Caco-2 (cell line): ENCODE measurements at regions not wholly inside any gene's neighbourhood (a gene's known extent, or its start where the extent isn't known, plus 50 kb on each side); places are given as distances from the start of the nearest gene placed in this dataset.

Experiments
- BruUV-seq: library from RNA; stranded (reverse); fragments of 400-500 nt; replicated peaks from 2 replicates; lab custom pipeline; 2021; lab: Mats Ljungman, UMichigan
- CTCF ChIA-PET: fragments of 300-600 bp; sonication (Branson Sonifier 250); formaldehyde crosslinking; loops from one replicate; lab custom pipeline; 2022; ENCODE audit warnings: antibody characterized with exemption; lab: Charles Lee
- POLR2A ChIA-PET: fragments of 300-600 bp; sonication (Branson Sonifier 250); formaldehyde crosslinking; loops from one replicate; lab custom pipeline; 2022; ENCODE audit warnings: antibody characterized with exemption; lab: Charles Lee
- DNase-seq, 2 experiments: peaks; one replicate each; pipeline versions ENCODE4 v3.0.0 to v3.0.0-alpha.2; 2020 to 2022
- H3K27me3 ChIP-seq: replicated peaks from 2 replicates; pipeline ENCODE4 v1.6.0; 2011; ENCODE audit warnings: low read length; ENCODE audit not compliant: control insufficient read depth, insufficient read depth
- H3K36me3 ChIP-seq: 2 replicates; pipeline ENCODE4 v1.5.1; 2011; ENCODE audit warnings: low read length; ENCODE audit not compliant: control insufficient read depth, insufficient read depth
- H3K4me1 ChIP-seq: fragments of 250-450 bp; sonication (Bioruptor Pico); 2 replicates; pipeline ENCODE4 v1.5.1; 2020; ENCODE audit warnings: mild to moderate bottlenecking
- H3K4me3 ChIP-seq: 2 replicates; pipeline ENCODE4 v1.5.1; 2011; ENCODE audit warnings: low read depth, mild to moderate bottlenecking, control low read depth, low read length
- H3K9me3 ChIP-seq: fragments of 250-450 bp; sonication (Bioruptor Pico); 2 replicates; pipeline ENCODE4 v1.5.1; 2020; ENCODE audit warnings: mild to moderate bottlenecking, moderate library complexity
- H3K27ac Mint-ChIP-seq: one replicate; pipeline ENCODE4 v1.8.0; 2022; ENCODE audit warnings: mixed read lengths; ENCODE audit not compliant: unreplicated experiment
- H3K27me3 Mint-ChIP-seq: one replicate; pipeline ENCODE4 v1.8.0; 2022; ENCODE audit warnings: mixed read lengths; ENCODE audit not compliant: insufficient read depth, unreplicated experiment
- H3K36me3 Mint-ChIP-seq: one replicate; pipeline ENCODE4 v1.8.0; 2022; ENCODE audit warnings: mild to moderate bottlenecking, mixed read lengths; ENCODE audit not compliant: insufficient read depth, unreplicated experiment
- H3K4me1 Mint-ChIP-seq: one replicate; pipeline ENCODE4 v1.8.0; 2022; ENCODE audit warnings: low read depth, mixed read lengths; ENCODE audit not compliant: unreplicated experiment
- H3K4me3 Mint-ChIP-seq: one replicate; pipeline ENCODE4 v1.8.0; 2022; ENCODE audit warnings: mild to moderate bottlenecking, moderate library complexity, mixed read lengths; ENCODE audit not compliant: unreplicated experiment
- H3K9me3 Mint-ChIP-seq: one replicate; pipeline ENCODE4 v1.8.0; 2022; ENCODE audit warnings: mixed read lengths; ENCODE audit not compliant: unreplicated experiment
- intact Hi-C: fragments of 100-400 bp; cut with micrococcal nuclease; formaldehyde crosslinking; loops from one replicate; pipeline ENCODE4 v1.10.0; 2022; ENCODE audit not compliant: unreplicated experiment
- TF ChIP-seq, protein P1 (sequence below), 2 experiments: fragments of 200-600 bp in 1 of 2; IDR thresholded peaks; 1 replicate in 1 of 2; 2 replicates in 1 of 2; pipeline versions ENCODE4 v1.5.1 to v1.8.0; 2011 to 2022; ENCODE audit warnings: antibody characterized with exemption in 1 of 2, control low read depth in 1 of 2, inconsistent platforms in 1 of 2, low read depth in 1 of 2, low read length in 1 of 2, mild to moderate bottlenecking in 1 of 2, moderate library complexity in 1 of 2; ENCODE audit not compliant: insufficient read depth in 1 of 2, severe bottlenecking in 1 of 2, unreplicated experiment in 1 of 2

GRCh38 chr7:33714208-33714607 lies 191.1 kb upstream of the BMPER start:
- Mint-ChIP-seq H3K9me3 (no peaks in the 10 kb centered on the region), H3K36me3 (no peaks in the 10 kb centered on the region), H3K27me3 (peaks cover 10% of the 10 kb centered on the region), H3K4me1 (no peaks in the 10 kb centered on the region), H3K4me3 (no peak overlapping the region), H3K27ac (no peak overlapping the region)
- ChIA-PET POLR2A (no interaction called here), CTCF (interaction anchor here (0.7 to 2.1 kb wide), 2 partner anchors 22 to 218 kb away, joined by 3 to 6 read pairs; no protein-coding TSS in a partner anchor)
- TF ChIP-seq, protein P1, sequence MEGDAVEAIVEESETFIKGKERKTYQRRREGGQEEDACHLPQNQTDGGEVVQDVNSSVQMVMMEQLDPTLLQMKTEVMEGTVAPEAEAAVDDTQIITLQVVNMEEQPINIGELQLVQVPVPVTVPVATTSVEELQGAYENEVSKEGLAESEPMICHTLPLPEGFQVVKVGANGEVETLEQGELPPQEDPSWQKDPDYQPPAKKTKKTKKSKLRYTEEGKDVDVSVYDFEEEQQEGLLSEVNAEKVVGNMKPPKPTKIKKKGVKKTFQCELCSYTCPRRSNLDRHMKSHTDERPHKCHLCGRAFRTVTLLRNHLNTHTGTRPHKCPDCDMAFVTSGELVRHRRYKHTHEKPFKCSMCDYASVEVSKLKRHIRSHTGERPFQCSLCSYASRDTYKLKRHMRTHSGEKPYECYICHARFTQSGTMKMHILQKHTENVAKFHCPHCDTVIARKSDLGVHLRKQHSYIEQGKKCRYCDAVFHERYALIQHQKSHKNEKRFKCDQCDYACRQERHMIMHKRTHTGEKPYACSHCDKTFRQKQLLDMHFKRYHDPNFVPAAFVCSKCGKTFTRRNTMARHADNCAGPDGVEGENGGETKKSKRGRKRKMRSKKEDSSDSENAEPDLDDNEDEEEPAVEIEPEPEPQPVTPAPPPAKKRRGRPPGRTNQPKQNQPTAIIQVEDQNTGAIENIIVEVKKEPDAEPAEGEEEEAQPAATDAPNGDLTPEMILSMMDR (IDR thresholded peaks at IDR 0.05; ENCODE audit: insufficient read depth in 1 of 2, low read depth in 1 of 2, low read length in 1 of 2, severe bottlenecking in 1 of 2, unreplicated experiment in 1 of 2) = no peak
- no peaks in the 10 kb centered on the region for H3K9me3 ChIP-seq
- intact Hi-C loops = no loop called here
- no peak for DNase-seq
- H3K36me3 ChIP-seq = no peaks in the 10 kb centered on the region
- no peaks in the 10 kb centered on the region for H3K27me3 ChIP-seq
- no TSS peak for BruUV-seq
- peaks cover 4% of the 10 kb centered on the region; the same call in 1 of the 2 replicates for H3K4me1 ChIP-seq
- no peak overlapping the region for H3K4me3 ChIP-seq

DNA sequence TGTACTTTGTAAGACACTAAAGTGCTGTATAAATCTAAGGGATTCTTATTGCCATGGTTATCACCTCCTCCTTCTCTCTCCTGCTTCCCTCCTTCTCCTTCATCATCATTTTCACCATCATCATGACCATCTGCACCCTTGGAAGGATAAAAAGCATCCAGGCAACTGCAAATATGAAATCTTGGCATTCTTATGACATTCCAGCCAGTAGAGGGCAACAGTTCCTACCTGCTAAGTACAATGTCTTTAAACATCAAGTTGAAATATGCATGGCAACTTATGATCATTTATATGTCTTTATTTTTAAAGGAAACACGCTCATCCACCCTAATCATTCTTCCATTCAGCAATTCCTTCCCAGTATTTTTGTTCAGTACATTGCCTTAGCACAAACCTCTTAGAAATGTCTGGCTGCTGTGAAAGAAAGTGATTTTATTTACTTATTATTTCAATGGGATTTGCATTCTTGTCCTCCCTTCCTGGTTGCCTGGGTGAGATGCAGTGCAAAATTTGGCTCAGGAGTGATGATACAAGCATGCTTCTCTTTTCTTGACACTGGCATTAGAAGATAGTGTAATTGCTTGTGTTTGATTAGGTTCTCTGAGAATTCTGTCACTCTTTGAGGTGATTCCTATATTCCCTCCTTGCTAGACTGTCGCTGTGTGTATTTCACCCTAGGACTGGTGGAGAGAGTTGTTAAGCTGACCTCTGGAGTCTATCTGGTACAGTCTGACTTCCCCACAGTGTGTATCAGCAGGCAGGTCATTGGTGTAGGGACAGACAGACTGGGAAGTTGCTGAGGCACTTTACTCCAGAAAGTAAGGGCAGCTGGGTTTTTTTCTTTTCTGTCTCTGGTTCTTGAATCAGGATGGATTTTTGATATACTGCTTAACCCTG lies 188.5 kb upstream of the BMPER start:
- H3K27me3 ChIP-seq = no peaks in the 10 kb centered on the region
- ChIA-PET POLR2A (no interaction called here), CTCF (interaction anchor here (0.7 kb wide), 1 partner anchor 37 kb away, joined by 4 read pairs; no protein-coding TSS in a partner anchor)
- Mint-ChIP-seq H3K36me3 (no peaks in the 10 kb centered on the region), H3K27me3 (peaks cover 10% of the 10 kb centered on the region), H3K9me3 (peaks cover 9% of the 10 kb centered on the region), H3K4me1 (no peaks in the 10 kb centered on the region), H3K27ac (no peak overlapping the region), H3K4me3 (no peak overlapping the region)
- peaks cover 10% of the 10 kb centered on the region for H3K4me1 ChIP-seq
- no peaks in the 10 kb centered on the region for H3K9me3 ChIP-seq
- intact Hi-C loops = loop anchor here (5.0 kb wide), 1 partner anchor 90 kb away; no protein-coding TSS in a partner anchor
- TF ChIP-seq, protein P1 (IDR thresholded peaks at IDR 0.05; ENCODE audit: insufficient read depth in 1 of 2, low read depth in 1 of 2, low read length in 1 of 2, severe bottlenecking in 1 of 2, unreplicated experiment in 1 of 2) = peak; percentile 74 to 79
- no TSS peak for BruUV-seq
- no peak overlapping the region for H3K4me3 ChIP-seq
- DNase-seq = peak in 1 of 2 experiments; percentile 49
- no peaks in the 10 kb centered on the region for H3K36me3 ChIP-seq

- intact Hi-C loops = loop anchor here (5.0 kb wide), 1 partner anchor 88 kb away; no protein-coding TSS in a partner anchor
- no peak for DNase-seq
- ChIA-PET POLR2A (no interaction called here), CTCF (no interaction called here)
- Histone ChIP-seq H3K4me1 (peaks cover 26% of the 10 kb centered on the region), H3K9me3 (no peaks in the 10 kb centered on the region; the same call in 1 of the 2 replicates), H3K27me3 (no peaks in the 10 kb centered on the region), H3K4me3 (no peak overlapping the region), H3K36me3 (no peaks in the 10 kb centered on the region)
- Mint-ChIP-seq H3K4me3 (no peak overlapping the region), H3K27me3 (peaks cover 10% of the 10 kb centered on the region), H3K4me1 (no peaks in the 10 kb centered on the region), H3K36me3 (no peaks in the 10 kb centered on the region), H3K9me3 (peaks cover 9% of the 10 kb centered on the region), H3K27ac (no peak overlapping the region)
- no TSS peak for BruUV-seq
- TF ChIP-seq, protein P1 (IDR thresholded peaks at IDR 0.05; ENCODE audit: insufficient read depth in 1 of 2, low read depth in 1 of 2, low read length in 1 of 2, severe bottlenecking in 1 of 2, unreplicated experiment in 1 of 2) = no peak
Observed at GRCh38 chr7:33719059-33719581, 186.2 kb upstream of the BMPER start.
